Uterus (tissue), 3 donors: ENCODE measurements at regions not wholly inside any gene's neighbourhood (a gene's known extent, or its start where the extent isn't known, plus 50 kb on each side); places are given as distances from the start of the nearest gene placed in this dataset.

ENCODE experiments used
- DNase-seq, 2 donors: peaks; one replicate each; pipeline ENCODE4 v3.0.0-alpha.2; 2019 to 2020
- H3K27ac ChIP-seq, 2 donors: fragments of 200-600 bp; sonication (generic); 1 replicate in 1 of 2; 2 replicates in 1 of 2; pipeline ENCODE4 v1.5.1; 2016 to 2018
- H3K27me3 ChIP-seq, 2 donors: fragments of 200-600 bp; sonication (generic); one replicate each; pipeline ENCODE4 v1.5.1; 2018 to 2019; ENCODE audit warnings: control low read depth in 1 of 2
- H3K36me3 ChIP-seq, 2 donors: fragments of 200-600 bp; sonication (generic); one replicate each; pipeline ENCODE4 v1.5.1; 2019; ENCODE audit warnings: control low read depth in 1 of 2
- H3K4me1 ChIP-seq, 2 donors: fragments of 200-600 bp; sonication (generic); one replicate each; pipeline ENCODE4 v1.5.1; 2018 to 2019; ENCODE audit warnings: control low read depth in 1 of 2
- H3K4me3 ChIP-seq, 2 donors: fragments of 200-600 bp; sonication (generic); 1 replicate in 1 of 2; 2 replicates in 1 of 2; pipeline ENCODE4 v1.5.1; 2018 to 2019; ENCODE audit warnings: mild to moderate bottlenecking in 1 of 2
- H3K9me3 ChIP-seq, 2 donors: fragments of 200-600 bp; sonication (generic); one replicate each; pipeline ENCODE4 v1.5.1; 2019; ENCODE audit warnings: control low read depth in 1 of 2
- CTCF ChIP-seq, 4 experiments: fragments of 200-600 bp in 2 of 4; fragments of 450-650 bp in 2 of 4; sonication (generic) in 2 of 4; IDR thresholded peaks; one replicate each; pipeline ENCODE4 v1.5.1; 2016 to 2019; ENCODE audit warnings: antibody characterized with exemption in 4 of 4, mild to moderate bottlenecking in 2 of 4, moderate library complexity in 1 of 4
- POLR2A ChIP-seq, 2 donors: fragments of 450-650 bp; IDR thresholded peaks; one replicate each; pipeline ENCODE4 v1.6.1; 2016; ENCODE audit warnings: antibody characterized with exemption in 2 of 2, mild to moderate bottlenecking in 1 of 2, moderate library complexity in 1 of 2
- intact Hi-C: fragments of 100-400 bp; cut with DNase I; formaldehyde crosslinking; loops from one replicate; pipeline ENCODE4 v1.15.1; 2023; ENCODE audit warnings: low total_unique reads
- donor health status: DM: yes; HTN: yes; CAD: no.

- TF ChIP-seq POLR2A (IDR thresholded peaks at IDR 0.05): no peak
- TF ChIP-seq CTCF (IDR thresholded peaks at IDR 0.05): no peak
- intact Hi-C loops: no loop called here
- DNase-seq: no peak
These were observed 158.6 kb upstream of the ALDH1B1 start for GRCh38 chr9:38233796-38234355.

DNA sequence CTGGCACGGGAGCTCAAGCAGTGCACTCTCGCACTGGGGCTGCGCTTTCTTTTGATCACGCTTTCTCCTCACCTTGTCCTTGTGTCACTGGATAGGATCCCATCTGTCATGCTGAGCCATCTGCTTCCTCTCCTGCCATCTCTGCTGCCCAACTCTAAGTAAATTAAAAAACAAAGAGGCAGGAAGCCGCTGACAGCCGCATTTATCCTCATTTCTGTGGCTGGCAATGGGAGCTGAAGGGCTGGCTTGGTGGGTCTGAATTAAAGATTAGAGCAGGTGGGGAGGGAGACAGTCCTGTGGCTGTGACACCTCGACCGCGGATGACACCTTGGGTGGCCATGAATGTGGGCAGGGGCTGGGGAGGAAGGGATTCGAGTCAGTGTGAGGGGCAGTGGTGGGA, 159.2 kb upstream of the ALDH1B1 start:
- H3K9me3 ChIP-seq: no peaks in the 10 kb centered on the region
- H3K27me3 ChIP-seq: no peaks in the 10 kb centered on the region
- no peak for TF ChIP-seq CTCF (IDR thresholded peaks at IDR 0.05)
- no peak for TF ChIP-seq POLR2A (IDR thresholded peaks at IDR 0.05)
- H3K27ac ChIP-seq: no peak overlapping the region
- DNase-seq: no peak
- intact Hi-C loops: no loop called here
- no peak overlapping the region for H3K4me3 ChIP-seq
- H3K36me3 ChIP-seq: no peaks in the 10 kb centered on the region
- H3K4me1 ChIP-seq: no peaks in the 10 kb centered on the region

More at GRCh38 chr9:38233796-38234355, 158.6 kb upstream of the ALDH1B1 start:
- Histone ChIP-seq H3K36me3 (no peaks in the 10 kb centered on the region), H3K9me3 (no peaks in the 10 kb centered on the region), H3K4me3 (no peak overlapping the region), H3K4me1 (no peaks in the 10 kb centered on the region), H3K27ac (no peak overlapping the region), H3K27me3 (no peaks in the 10 kb centered on the region)

DNA sequence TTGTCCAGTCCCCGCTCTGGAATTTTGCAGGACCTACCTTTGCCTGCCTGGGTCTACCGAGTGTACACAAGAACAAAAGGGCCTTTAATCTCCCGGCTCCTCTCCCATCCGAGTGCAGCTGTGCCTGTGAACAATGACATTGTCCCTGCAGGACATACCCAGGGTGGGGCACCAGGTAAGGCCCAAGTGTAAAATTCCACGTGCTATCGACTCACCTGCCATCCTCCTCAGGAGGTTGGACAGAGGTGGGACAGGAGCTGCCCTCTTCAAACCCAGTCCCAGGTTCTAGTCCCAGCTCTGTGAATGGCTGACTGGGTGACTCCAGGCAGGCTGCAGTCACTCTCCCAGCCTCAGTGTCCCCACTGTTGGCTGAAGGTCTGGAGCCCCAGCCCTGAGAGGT, 159.6 kb upstream of the ALDH1B1 start:
- H3K36me3 ChIP-seq: no peaks in the 10 kb centered on the region
- intact Hi-C loops: no loop called here
- H3K4me3 ChIP-seq: no peak overlapping the region
- no peaks in the 10 kb centered on the region for H3K27me3 ChIP-seq
- no peak for TF ChIP-seq CTCF (IDR thresholded peaks at IDR 0.05)
- no peak for TF ChIP-seq POLR2A (IDR thresholded peaks at IDR 0.05)
- DNase-seq: no peak
- no peaks in the 10 kb centered on the region for H3K4me1 ChIP-seq
- H3K9me3 ChIP-seq: no peaks in the 10 kb centered on the region
- H3K27ac ChIP-seq: no peak overlapping the region

GRCh38 chr9:38229504-38230155, 160.6 kb upstream of the SHB start:
- TF ChIP-seq CTCF (IDR thresholded peaks at IDR 0.05): no peak
- no peak for TF ChIP-seq POLR2A (IDR thresholded peaks at IDR 0.05)
- DNase-seq: no peak
- intact Hi-C loops: no loop called here
- no peaks in the 10 kb centered on the region for H3K27me3 ChIP-seq
- no peaks in the 10 kb centered on the region for H3K36me3 ChIP-seq
- no peaks in the 10 kb centered on the region for H3K4me1 ChIP-seq
- H3K9me3 ChIP-seq: no peaks in the 10 kb centered on the region
- H3K27ac ChIP-seq: no peak overlapping the region
- H3K4me3 ChIP-seq: no peak overlapping the region

DNA sequence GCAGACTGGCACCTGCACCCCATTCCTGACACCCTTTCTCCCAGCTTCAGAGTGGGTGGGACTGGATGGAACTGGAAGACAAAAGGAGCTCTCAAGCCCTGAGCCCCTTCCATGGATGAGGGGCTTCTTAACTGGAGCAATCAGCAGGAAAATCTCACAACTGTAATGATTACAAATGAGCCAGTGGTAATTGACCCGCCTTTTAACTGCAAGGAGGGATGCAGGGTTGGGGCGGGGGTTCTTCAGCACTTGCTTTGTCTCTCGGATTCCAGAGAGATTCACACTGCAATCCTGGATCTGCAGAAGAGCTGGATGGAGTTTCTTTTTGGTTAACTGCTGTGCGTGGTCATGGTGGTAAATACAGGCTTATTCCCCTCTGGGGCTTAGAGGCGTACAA, 160.1 kb upstream of the SHB start:
- intact Hi-C loops: no loop called here
- TF ChIP-seq CTCF (IDR thresholded peaks at IDR 0.05): no peak
- no peak for TF ChIP-seq POLR2A (IDR thresholded peaks at IDR 0.05)

More for the DNA sequence above, 160.1 kb upstream of the SHB start:
- H3K27ac ChIP-seq: no peak overlapping the region
- DNase-seq: no peak
- H3K36me3 ChIP-seq: no peaks in the 10 kb centered on the region
- H3K27me3 ChIP-seq: no peaks in the 10 kb centered on the region
- no peak overlapping the region for H3K4me3 ChIP-seq
- H3K4me1 ChIP-seq: no peaks in the 10 kb centered on the region
- no peaks in the 10 kb centered on the region for H3K9me3 ChIP-seq
